HFF-Myc (cell line): ENCODE measurements at regions not wholly inside any gene's neighbourhood (a gene's known extent, or its start where the extent isn't known, plus 50 kb on each side); places are given as distances from the start of the nearest gene placed in this dataset.
A peak's percentile ranks its signal among the peaks of the same experiment; 100 is the strongest.

Experiments
- DNase-seq: peaks from one replicate; pipeline ENCODE4 v3.0.0-alpha.2; 2011; ENCODE audit warnings: low read depth; ENCODE audit errors: extremely low read depth
- H3K4me3 ChIP-seq: replicated peaks from 2 replicates; pipeline ENCODE4 v1.5.1; 2011; ENCODE audit warnings: low read depth, mild to moderate bottlenecking, control low read depth, low read length
- TF ChIP-seq, protein P1 (sequence below): IDR thresholded peaks from 2 replicates; pipeline ENCODE4 v1.5.1; 2012; ENCODE audit warnings: mild to moderate bottlenecking, low read depth, low read length, control low read depth; ENCODE audit errors: missing control alignments

DNA sequence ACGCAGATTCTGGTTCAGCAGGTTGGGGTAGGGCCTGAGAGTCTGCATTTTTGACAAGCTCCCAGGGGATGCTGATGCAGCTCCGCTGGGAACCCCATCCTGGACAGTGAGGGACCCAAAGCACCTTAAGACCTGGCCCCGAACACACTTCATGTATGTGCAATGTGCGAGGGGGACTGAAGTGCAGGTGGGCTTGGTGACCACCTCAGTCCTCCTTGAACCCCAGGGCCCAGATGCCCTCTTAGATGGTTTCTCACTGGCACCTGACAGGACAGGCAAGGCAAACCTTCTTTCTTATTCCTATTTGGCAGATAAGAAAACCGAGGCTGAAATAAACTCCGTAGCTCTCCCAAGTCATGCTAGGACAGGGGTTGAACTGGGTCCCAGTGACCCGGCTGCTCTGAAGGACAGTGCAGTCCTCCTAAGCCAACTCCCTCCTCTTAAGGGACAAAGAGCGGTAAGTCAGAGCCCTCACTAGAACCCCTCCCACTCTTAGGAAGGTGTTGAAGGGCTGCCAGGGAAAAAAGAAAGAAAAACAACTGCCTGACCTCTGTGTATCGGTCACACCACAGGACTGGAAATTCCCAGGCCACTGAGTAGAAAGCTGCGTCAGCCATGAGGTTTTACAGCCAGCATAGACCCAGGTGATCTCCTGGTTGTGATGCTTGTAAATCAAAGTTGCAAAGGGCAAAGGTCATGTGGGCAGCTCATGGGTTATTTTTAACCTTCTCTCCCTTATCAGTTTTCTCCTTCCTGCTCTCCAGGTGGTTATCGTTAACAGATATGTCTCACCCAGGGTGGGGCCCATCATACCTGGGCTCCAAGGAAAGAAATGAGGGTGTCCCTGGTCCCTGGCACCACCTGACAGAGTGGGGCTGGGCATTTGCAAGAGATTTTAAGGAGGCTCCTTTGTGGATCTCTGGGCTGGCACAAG lies 90.9 kb upstream of the SMNDC1 start:
- DNase-seq: peak; percentile 78
- TF ChIP-seq, protein P1, sequence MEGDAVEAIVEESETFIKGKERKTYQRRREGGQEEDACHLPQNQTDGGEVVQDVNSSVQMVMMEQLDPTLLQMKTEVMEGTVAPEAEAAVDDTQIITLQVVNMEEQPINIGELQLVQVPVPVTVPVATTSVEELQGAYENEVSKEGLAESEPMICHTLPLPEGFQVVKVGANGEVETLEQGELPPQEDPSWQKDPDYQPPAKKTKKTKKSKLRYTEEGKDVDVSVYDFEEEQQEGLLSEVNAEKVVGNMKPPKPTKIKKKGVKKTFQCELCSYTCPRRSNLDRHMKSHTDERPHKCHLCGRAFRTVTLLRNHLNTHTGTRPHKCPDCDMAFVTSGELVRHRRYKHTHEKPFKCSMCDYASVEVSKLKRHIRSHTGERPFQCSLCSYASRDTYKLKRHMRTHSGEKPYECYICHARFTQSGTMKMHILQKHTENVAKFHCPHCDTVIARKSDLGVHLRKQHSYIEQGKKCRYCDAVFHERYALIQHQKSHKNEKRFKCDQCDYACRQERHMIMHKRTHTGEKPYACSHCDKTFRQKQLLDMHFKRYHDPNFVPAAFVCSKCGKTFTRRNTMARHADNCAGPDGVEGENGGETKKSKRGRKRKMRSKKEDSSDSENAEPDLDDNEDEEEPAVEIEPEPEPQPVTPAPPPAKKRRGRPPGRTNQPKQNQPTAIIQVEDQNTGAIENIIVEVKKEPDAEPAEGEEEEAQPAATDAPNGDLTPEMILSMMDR: no peak
- H3K4me3 ChIP-seq: no peak overlapping the region

DNA sequence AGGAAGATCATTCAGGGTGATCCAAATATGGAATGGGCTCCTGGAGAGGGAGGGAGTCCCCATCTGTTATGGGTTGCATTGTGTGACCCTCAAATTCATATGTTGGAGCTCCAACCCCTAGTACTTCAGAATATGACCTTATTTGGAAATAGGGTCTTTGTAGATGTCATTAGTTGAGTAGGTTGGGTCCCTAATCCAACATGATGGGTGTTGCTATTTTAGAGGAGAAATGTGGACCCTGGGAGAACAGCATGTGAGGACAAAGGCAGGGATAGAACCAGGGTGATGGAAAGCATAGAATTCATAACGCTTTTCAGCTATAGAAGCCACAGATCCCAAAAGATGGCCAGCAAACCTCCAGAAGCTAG lies 91.5 kb upstream of the SMNDC1 start:
- TF ChIP-seq, protein P1: no peak
- H3K4me3 ChIP-seq: no peak overlapping the region
- DNase-seq: no peak

DNA sequence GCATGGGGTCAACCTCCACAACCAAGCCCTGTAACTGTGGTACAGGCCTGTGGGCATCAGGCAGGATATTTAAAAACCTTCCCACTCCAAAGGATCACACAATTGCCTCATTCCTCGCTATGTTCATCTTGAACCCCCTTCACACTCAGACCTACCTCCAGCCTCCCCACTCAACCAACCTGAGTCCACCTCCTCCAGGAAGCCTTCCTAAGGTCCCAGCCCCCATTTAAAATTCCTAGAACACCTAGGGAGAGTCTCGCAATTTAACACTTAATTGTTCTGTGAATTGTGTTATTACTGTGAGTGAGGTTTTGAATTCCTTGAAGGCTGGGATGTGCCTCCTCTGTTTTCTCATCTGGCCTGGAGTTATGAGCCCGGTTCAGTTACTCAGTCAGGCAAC lies 93.1 kb upstream of the SMNDC1 start:
- no peak for DNase-seq
- H3K4me3 ChIP-seq: no peak overlapping the region
- TF ChIP-seq, protein P1: no peak

DNA sequence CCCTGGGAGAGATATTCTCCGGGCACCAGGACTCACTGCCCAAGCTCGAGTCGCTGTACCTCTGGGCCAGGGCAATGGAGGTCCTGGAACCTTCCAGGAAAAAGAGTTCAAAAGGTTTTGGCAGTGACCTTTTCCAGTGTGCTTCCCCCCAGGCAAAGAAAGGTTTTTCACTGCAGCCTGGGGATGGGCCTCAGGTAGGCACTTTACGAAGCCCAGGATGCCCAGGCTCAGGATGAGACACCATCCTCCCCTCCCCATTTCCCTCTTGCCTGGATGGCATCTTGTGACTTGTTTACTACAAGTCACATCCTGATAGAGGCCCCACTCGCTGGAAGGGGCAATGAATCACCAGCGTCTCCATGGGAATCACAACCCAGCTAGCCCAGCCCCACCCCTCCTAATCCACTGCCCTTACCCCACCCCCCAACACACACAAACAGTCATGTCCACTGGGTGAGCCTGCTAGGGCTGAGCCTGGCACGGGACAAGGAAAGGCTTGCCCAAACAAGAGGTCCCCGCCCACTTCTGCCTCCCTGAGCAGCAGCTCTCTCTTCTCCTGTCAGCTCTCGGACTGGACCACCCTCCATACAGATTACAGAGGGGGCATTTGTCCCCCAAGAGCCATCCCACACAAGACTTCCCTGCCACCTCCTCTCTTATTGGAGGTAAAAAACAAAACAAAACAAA lies 93.8 kb upstream of the SMNDC1 start:
- DNase-seq: peak; percentile 90
- TF ChIP-seq, protein P1: no peak
- no peak overlapping the region for H3K4me3 ChIP-seq

DNA sequence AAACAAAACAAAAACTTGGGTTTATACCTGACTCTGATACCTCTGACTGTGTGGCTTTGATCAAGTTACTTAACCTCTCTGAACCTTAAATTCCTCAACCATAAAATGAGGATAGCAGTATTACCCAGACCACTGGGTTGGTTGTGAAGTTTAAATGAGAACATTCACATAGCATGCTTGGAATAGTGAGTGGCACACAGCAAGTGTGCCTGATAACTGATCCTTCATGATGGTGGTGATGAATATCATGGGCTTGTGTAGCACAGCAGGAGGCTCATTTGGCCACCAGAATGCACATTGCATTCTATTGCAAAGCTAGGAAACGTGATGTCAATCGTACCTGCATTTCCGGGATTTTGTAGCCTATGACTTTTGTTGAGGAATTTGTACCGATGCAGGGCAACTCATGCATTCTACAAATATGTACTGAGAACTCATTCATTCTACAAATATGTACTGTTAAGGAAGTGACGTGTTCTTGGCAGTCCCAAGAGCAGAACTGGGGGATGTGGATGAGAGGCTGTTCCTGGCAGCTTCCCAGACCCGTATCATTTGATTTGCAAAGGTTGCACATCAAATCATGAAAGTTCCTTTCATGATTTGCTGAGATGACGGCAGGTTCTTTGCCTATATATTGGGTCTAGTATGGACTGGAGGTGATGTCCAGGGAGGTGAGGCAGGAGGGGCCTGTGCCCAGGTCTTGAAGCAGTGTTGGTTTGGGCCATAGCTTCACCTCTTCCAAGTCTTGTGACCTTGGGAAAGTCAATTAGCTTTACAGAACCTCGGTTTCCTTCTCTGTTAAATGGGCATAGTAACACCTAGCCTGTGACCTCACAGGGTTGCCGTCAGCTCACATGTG lies 94.6 kb upstream of the SMNDC1 start:
- no peak overlapping the region for H3K4me3 ChIP-seq
- TF ChIP-seq, protein P1: no peak
- DNase-seq: peak; percentile 90

DNA sequence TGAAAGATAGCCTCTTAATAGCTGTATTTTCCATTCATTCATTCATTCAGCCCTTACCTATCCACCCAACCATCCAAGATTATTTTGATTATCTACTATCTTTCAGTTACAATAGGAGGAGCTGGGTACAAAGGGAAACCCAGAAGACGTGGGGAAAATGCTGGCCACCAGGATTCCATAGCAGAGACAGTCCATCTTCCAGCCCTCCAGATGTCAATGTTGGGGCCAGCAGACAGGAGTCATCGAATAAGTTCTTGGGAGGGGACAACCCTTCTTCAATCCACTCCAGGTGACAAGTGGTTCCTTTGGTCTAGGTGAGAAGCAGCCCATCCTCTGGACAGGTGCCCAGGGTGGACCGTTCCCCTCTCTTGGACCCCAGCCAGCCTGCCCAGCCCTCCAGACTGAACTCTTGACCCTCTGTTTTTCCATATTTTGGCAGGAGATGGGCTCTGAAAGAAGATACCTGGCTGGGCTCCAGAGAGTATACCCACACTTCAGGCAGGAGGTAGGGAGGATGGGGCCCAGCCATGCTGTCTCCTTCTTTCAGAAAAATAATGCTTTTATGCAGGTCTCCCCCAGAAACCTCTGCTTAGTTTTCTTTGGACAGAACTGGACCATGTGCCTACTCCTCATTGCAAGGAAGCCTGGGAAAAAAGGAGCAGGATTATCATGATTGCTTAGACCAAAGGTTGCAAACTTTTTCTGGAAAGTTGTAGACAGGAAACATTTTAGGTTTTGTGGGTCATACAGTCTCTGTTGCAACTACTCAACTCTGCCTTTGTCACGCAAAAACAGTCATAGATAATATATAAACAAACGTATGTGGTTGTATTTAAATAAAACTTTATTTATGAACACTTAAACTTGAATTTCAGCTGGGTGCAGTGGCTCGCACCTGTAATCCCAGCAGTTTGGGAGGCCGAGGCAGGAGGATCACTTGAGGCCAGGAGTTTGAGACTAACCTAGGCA lies 95.5 kb upstream of the SMNDC1 start:
- no peak overlapping the region for H3K4me3 ChIP-seq
- TF ChIP-seq, protein P1: no peak
- no peak for DNase-seq
